ENCODE measurements at regions not wholly inside any gene's neighbourhood (a gene's known extent, or its start where the extent isn't known, plus 50 kb on each side); places are given as distances from the start of the nearest gene placed in this dataset.

DNA sequence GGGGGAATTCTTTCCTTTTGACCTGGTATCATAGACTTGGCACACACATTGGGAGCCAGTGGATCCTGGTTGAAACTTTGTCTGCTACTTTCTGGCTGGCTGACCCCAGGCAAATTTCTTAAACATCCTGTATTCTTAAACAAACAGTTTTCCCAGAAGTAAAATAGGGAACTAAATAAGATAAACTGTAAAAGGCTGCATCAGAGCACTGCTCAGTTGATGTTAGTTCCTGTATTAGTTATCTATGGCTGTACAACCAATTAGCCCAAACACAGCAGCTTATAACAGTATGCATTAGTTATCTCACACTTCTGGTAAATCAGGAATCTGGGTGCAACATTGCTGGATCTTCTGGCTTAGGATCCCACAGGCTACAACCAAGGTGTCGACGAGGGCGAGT lies 73.1 kb upstream of the SLCO3A1 start:
- no peak overlapping the region for H3K4me3 Mint-ChIP-seq (ENCODE audit: unreplicated experiment)
- ChIA-PET CTCF (no interaction called here), POLR2A (no interaction called here)
- no peak for TF ChIP-seq CTCF (IDR thresholded peaks at IDR 0.05; ENCODE audit: insufficient read depth in 1 of 2, low read depth in 1 of 2, low read length in 1 of 2, severe bottlenecking in 1 of 2, unreplicated experiment in 1 of 2)
- Histone ChIP-seq H3K9me3 (no peaks in the 10 kb centered on the region), H3K4me3 (ENCODE audit: low read depth, low read length) (no peak overlapping the region), H3K36me3 (ENCODE audit: control insufficient read depth, insufficient read depth, low read length) (no peaks in the 10 kb centered on the region), H3K4me1 (no peaks in the 10 kb centered on the region), H3K27me3 (replicated peaks; ENCODE audit: control insufficient read depth, insufficient read depth, low read length) (no peaks in the 10 kb centered on the region)
- peaks cover 13% of the 10 kb centered on the region for H3K27me3 Mint-ChIP-seq (ENCODE audit: insufficient read depth, unreplicated experiment)
- H3K9me3 Mint-ChIP-seq (ENCODE audit: unreplicated experiment) = no peaks in the 10 kb centered on the region
- no peaks in the 10 kb centered on the region for H3K4me1 Mint-ChIP-seq (ENCODE audit: low read depth, unreplicated experiment)
- H3K27ac Mint-ChIP-seq (ENCODE audit: unreplicated experiment) = no peak overlapping the region
- intact Hi-C loops (cut with micrococcal nuclease; ENCODE audit: unreplicated experiment) = no loop called here
- H3K36me3 Mint-ChIP-seq (ENCODE audit: insufficient read depth, unreplicated experiment) = no peaks in the 10 kb centered on the region
- BruUV-seq (replicated peaks) = no TSS peak
- DNase-seq = no peak

GRCh38 chr15:91782221-91782620 lies 71.3 kb upstream of the SLCO3A1 start:
- TF ChIP-seq CTCF (IDR thresholded peaks at IDR 0.05; ENCODE audit: insufficient read depth in 1 of 2, low read depth in 1 of 2, low read length in 1 of 2, severe bottlenecking in 1 of 2, unreplicated experiment in 1 of 2) = no peak
- BruUV-seq (replicated peaks) = no TSS peak
- peaks cover 14% of the 10 kb centered on the region for H3K27me3 Mint-ChIP-seq (ENCODE audit: insufficient read depth, unreplicated experiment)
- H3K4me3 Mint-ChIP-seq (ENCODE audit: unreplicated experiment) = no peak overlapping the region
- no peaks in the 10 kb centered on the region for H3K9me3 Mint-ChIP-seq (ENCODE audit: unreplicated experiment)
- H3K4me3 ChIP-seq (ENCODE audit: low read depth, low read length) = no peak overlapping the region
- no peaks in the 10 kb centered on the region for H3K36me3 Mint-ChIP-seq (ENCODE audit: insufficient read depth, unreplicated experiment)
- ChIA-PET POLR2A (interaction anchor here (0.6 kb wide), 1 partner anchor 26 kb away, joined by 4 read pairs; no protein-coding TSS in a partner anchor), CTCF (no interaction called here)
- H3K9me3 ChIP-seq = no peaks in the 10 kb centered on the region
- no peaks in the 10 kb centered on the region for H3K4me1 ChIP-seq
- H3K36me3 ChIP-seq (ENCODE audit: control insufficient read depth, insufficient read depth, low read length) = no peaks in the 10 kb centered on the region
- DNase-seq = no peak
- no peaks in the 10 kb centered on the region for H3K4me1 Mint-ChIP-seq (ENCODE audit: low read depth, unreplicated experiment)
- H3K27ac Mint-ChIP-seq (ENCODE audit: unreplicated experiment) = no peak overlapping the region
- intact Hi-C loops (cut with micrococcal nuclease; ENCODE audit: unreplicated experiment) = no loop called here
- no peaks in the 10 kb centered on the region; the same call in 1 of the 2 replicates for H3K27me3 ChIP-seq (replicated peaks; ENCODE audit: control insufficient read depth, insufficient read depth, low read length)

DNA sequence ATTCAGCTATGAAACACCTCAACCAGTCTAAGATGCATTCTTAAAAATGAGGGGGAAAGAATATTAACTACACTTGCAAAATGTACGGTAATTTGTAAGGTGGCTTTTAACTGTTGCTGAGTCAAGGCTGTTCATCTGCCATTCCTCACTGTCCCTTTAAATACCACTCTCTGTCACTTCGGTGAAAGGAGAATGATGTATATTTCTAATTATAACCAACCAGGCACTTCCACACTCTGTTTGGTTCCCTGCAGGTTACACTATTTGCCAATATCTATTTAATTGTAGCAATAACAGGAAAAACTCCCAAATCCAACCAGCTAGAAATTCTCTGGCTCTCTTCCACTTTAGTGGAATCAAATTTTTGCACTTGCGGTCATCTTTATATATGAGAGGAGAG lies 70.5 kb upstream of the SLCO3A1 start:
- no peaks in the 10 kb centered on the region for H3K4me1 ChIP-seq
- POLR2A ChIA-PET = no interaction called here
- Mint-ChIP-seq H3K9me3 (ENCODE audit: unreplicated experiment) (no peaks in the 10 kb centered on the region), H3K4me3 (ENCODE audit: unreplicated experiment) (no peak overlapping the region), H3K27me3 (ENCODE audit: insufficient read depth, unreplicated experiment) (peaks cover 14% of the 10 kb centered on the region), H3K27ac (ENCODE audit: unreplicated experiment) (no peak overlapping the region), H3K4me1 (ENCODE audit: low read depth, unreplicated experiment) (no peaks in the 10 kb centered on the region), H3K36me3 (ENCODE audit: insufficient read depth, unreplicated experiment) (no peaks in the 10 kb centered on the region)
- CTCF ChIA-PET = no interaction called here
- H3K27me3 ChIP-seq (replicated peaks; ENCODE audit: control insufficient read depth, insufficient read depth, low read length) = no peaks in the 10 kb centered on the region; the same call in 1 of the 2 replicates
- H3K36me3 ChIP-seq (ENCODE audit: control insufficient read depth, insufficient read depth, low read length) = no peaks in the 10 kb centered on the region
- DNase-seq = no peak
- no peak for TF ChIP-seq CTCF (IDR thresholded peaks at IDR 0.05; ENCODE audit: insufficient read depth in 1 of 2, low read depth in 1 of 2, low read length in 1 of 2, severe bottlenecking in 1 of 2, unreplicated experiment in 1 of 2)
- BruUV-seq (replicated peaks) = no TSS peak
- H3K4me3 ChIP-seq (ENCODE audit: low read depth, low read length) = no peak overlapping the region
- intact Hi-C loops (cut with micrococcal nuclease; ENCODE audit: unreplicated experiment) = no loop called here
- no peaks in the 10 kb centered on the region for H3K9me3 ChIP-seq
